Calu3 (cell line): ENCODE measurements at regions not wholly inside any gene's neighbourhood (a gene's known extent, or its start where the extent isn't known, plus 50 kb on each side); places are given as distances from the start of the nearest gene placed in this dataset.

Source experiments
- BruUV-seq: library from RNA; stranded (reverse); fragments of 400-500 nt; replicated peaks from 2 replicates; lab custom pipeline; 2021; lab: Mats Ljungman, UMichigan
- CTCF ChIA-PET: fragments of 300-600 bp; sonication (Branson Sonifier 250); formaldehyde crosslinking; loops from one replicate; lab custom pipeline; 2022; ENCODE audit warnings: antibody characterized with exemption; lab: Charles Lee
- DNase-seq: peaks from one replicate; pipeline ENCODE4 v3.0.0; 2022
- H3K27ac Mint-ChIP-seq: one replicate; pipeline ENCODE4 v1.8.0; 2022; ENCODE audit warnings: mixed read lengths; ENCODE audit not compliant: unreplicated experiment
- H3K27me3 Mint-ChIP-seq: one replicate; pipeline ENCODE4 v1.8.0; 2022; ENCODE audit warnings: mixed read lengths; ENCODE audit not compliant: unreplicated experiment
- H3K36me3 Mint-ChIP-seq: one replicate; pipeline ENCODE4 v1.8.0; 2022; ENCODE audit warnings: mild to moderate bottlenecking, moderate library complexity, mixed read lengths; ENCODE audit not compliant: insufficient read depth, unreplicated experiment
- H3K4me1 Mint-ChIP-seq: one replicate; pipeline ENCODE4 v1.8.0; 2022; ENCODE audit warnings: mild to moderate bottlenecking, low read depth, mixed read lengths; ENCODE audit not compliant: unreplicated experiment
- H3K4me3 Mint-ChIP-seq: one replicate; pipeline ENCODE4 v1.8.0; 2022; ENCODE audit warnings: mild to moderate bottlenecking, low read depth, moderate library complexity, mixed read lengths; ENCODE audit not compliant: unreplicated experiment
- H3K9me3 Mint-ChIP-seq: one replicate; pipeline ENCODE4 v1.8.0; 2022; ENCODE audit warnings: low read depth, mixed read lengths; ENCODE audit not compliant: unreplicated experiment
- CTCF ChIP-seq: fragments of 200-600 bp; IDR thresholded peaks from one replicate; pipeline ENCODE4 v1.8.0; 2022; ENCODE audit warnings: antibody characterized with exemption; ENCODE audit not compliant: unreplicated experiment
- intact Hi-C: fragments of 100-400 bp; cut with micrococcal nuclease; formaldehyde crosslinking; loops from one replicate; pipeline ENCODE4 v1.10.0; 2022; ENCODE audit not compliant: unreplicated experiment

GRCh38 chr16:73396556-73396955 lies 348.6 kb upstream of the ZFHX3 start:
- H3K36me3 Mint-ChIP-seq, result no peaks in the 10 kb centered on the region
- H3K4me3 Mint-ChIP-seq, result no peak overlapping the region
- no peak for TF ChIP-seq CTCF
- H3K27ac Mint-ChIP-seq, result no peak overlapping the region
- H3K4me1 Mint-ChIP-seq, result no peaks in the 10 kb centered on the region
- CTCF ChIA-PET, result no interaction called here
- H3K9me3 Mint-ChIP-seq, result no peaks in the 10 kb centered on the region
- no TSS peak for BruUV-seq
- H3K27me3 Mint-ChIP-seq, result peaks cover 73% of the 10 kb centered on the region
- DNase-seq, result no peak
- intact Hi-C loops, result no loop called here

- Mint-ChIP-seq H3K36me3 (no peaks in the 10 kb centered on the region), H3K9me3 (no peaks in the 10 kb centered on the region), H3K27me3 (peaks cover 65% of the 10 kb centered on the region), H3K4me1 (no peaks in the 10 kb centered on the region), H3K27ac (no peak overlapping the region), H3K4me3 (no peak overlapping the region)
- TF ChIP-seq CTCF, result no peak
- no peak for DNase-seq
- intact Hi-C loops, result no loop called here
- CTCF ChIA-PET, result interaction anchor here (0.5 to 1.0 kb wide), 2 partner anchors 16 to 179 kb away, joined by 3 to 4 read pairs; no protein-coding TSS in a partner anchor
- no TSS peak for BruUV-seq
Measured at GRCh38 chr16:73390936-73391335, 343.0 kb upstream of the ZFHX3 start.

GRCh38 chr16:73390491-73390890 lies 342.6 kb upstream of the ZFHX3 start:
- intact Hi-C loops, result no loop called here
- no peak for DNase-seq
- Mint-ChIP-seq H3K36me3 (no peaks in the 10 kb centered on the region), H3K27me3 (peaks cover 67% of the 10 kb centered on the region), H3K9me3 (no peaks in the 10 kb centered on the region), H3K27ac (no peak overlapping the region), H3K4me3 (no peak overlapping the region), H3K4me1 (no peaks in the 10 kb centered on the region)
- CTCF ChIA-PET, result no interaction called here
- TF ChIP-seq CTCF, result no peak
- BruUV-seq, result no TSS peak

GRCh38 chr16:73389085-73389484 lies 341.2 kb upstream of the ZFHX3 start:
- no TSS peak for BruUV-seq
- Mint-ChIP-seq H3K27me3 (peaks cover 81% of the 10 kb centered on the region), H3K36me3 (no peaks in the 10 kb centered on the region), H3K9me3 (no peaks in the 10 kb centered on the region), H3K27ac (no peak overlapping the region), H3K4me1 (no peaks in the 10 kb centered on the region), H3K4me3 (no peak overlapping the region)
- TF ChIP-seq CTCF, result no peak
- no peak for DNase-seq
- intact Hi-C loops, result no loop called here
- CTCF ChIA-PET, result no interaction called here

GRCh38 chr16:73387979-73388378 lies 340.1 kb upstream of the ZFHX3 start:
- H3K4me3 Mint-ChIP-seq, result no peak overlapping the region
- H3K27ac Mint-ChIP-seq, result no peak overlapping the region
- H3K36me3 Mint-ChIP-seq, result no peaks in the 10 kb centered on the region
- no TSS peak for BruUV-seq
- no peak for TF ChIP-seq CTCF
- H3K9me3 Mint-ChIP-seq, result no peaks in the 10 kb centered on the region
- H3K4me1 Mint-ChIP-seq, result no peaks in the 10 kb centered on the region
- peaks cover 76% of the 10 kb centered on the region for H3K27me3 Mint-ChIP-seq
- CTCF ChIA-PET, result no interaction called here
- intact Hi-C loops, result no loop called here
- no peak for DNase-seq
